ENCODE measurements at regions not wholly inside any gene's neighbourhood (a gene's known extent, or its start where the extent isn't known, plus 50 kb on each side); places are given as distances from the start of the nearest gene placed in this dataset.
"Not testable (repeated sequence)": the region's sequence is repeated elsewhere in the genome, so short reads cannot be mapped to it uniquely, and the experiment has no call there.

- Histone ChIP-seq H3K27ac (no peak overlapping the region), H3K4me3 (no peak overlapping the region), H3K36me3 (no peaks in the 10 kb centered on the region), H3K27me3 (no peaks in the 10 kb centered on the region), H3K9me3 (no peaks in the 10 kb centered on the region), H3K4me1 (no peaks in the 10 kb centered on the region)
- intact Hi-C loops (cut with DNase I) = loop anchor here (10.0 kb wide), 1 partner anchor 424 kb away; no protein-coding TSS in a partner anchor
- TF ChIP-seq CTCF (IDR thresholded peaks at IDR 0.05) = no peak
- no peak for TF ChIP-seq EP300 (IDR thresholded peaks at IDR 0.05)
- TF ChIP-seq POLR2A (IDR thresholded peaks at IDR 0.05) = no peak
- no peak for TF ChIP-seq POLR2AphosphoS5 (IDR thresholded peaks at IDR 0.05)
- 87 to 90% methylated on average over 4 of the region's 4 CpGs for WGBS, 2 donors
- DNase-seq = no peak
These were observed 615.1 kb downstream of the CDH8 start for GRCh38 chr16:61421111-61421510.

GRCh38 chr16:61419791-61420190 lies 616.4 kb downstream of the CDH8 start:
- H3K36me3 ChIP-seq = no peaks in the 10 kb centered on the region
- 56 to 59% methylated on average over 2 of the region's 2 CpGs for WGBS, 2 donors
- H3K27me3 ChIP-seq = no peaks in the 10 kb centered on the region
- no peaks in the 10 kb centered on the region for H3K9me3 ChIP-seq
- intact Hi-C loops (cut with DNase I) = loop anchor here (10.0 kb wide), 1 partner anchor 425 kb away; no protein-coding TSS in a partner anchor
- DNase-seq = no peak
- no peak for TF ChIP-seq EP300 (IDR thresholded peaks at IDR 0.05)
- TF ChIP-seq CTCF (IDR thresholded peaks at IDR 0.05) = no peak
- no peak for TF ChIP-seq POLR2AphosphoS5 (IDR thresholded peaks at IDR 0.05)
- no peak for TF ChIP-seq POLR2A (IDR thresholded peaks at IDR 0.05)
- H3K4me1 ChIP-seq = no peaks in the 10 kb centered on the region
- no peak overlapping the region for H3K4me3 ChIP-seq
- no peak overlapping the region for H3K27ac ChIP-seq

- H3K27ac ChIP-seq; H3K27me3 ChIP-seq; H3K4me1 ChIP-seq; H3K4me3 ChIP-seq; H3K36me3 ChIP-seq; intact Hi-C loops (cut with DNase I); DNase-seq; H3K9me3 ChIP-seq: not testable (repeated sequence)
These were observed 617.4 kb downstream of the CDH8 start for GRCh38 chr16:61418802-61419201.

GRCh38 chr16:61415126-61415525 lies 621.1 kb downstream of the CDH8 start:
- H3K9me3 ChIP-seq = no peaks in the 10 kb centered on the region
- WGBS, 2 donors = 73 to 82% methylated on average over 3 of the region's 3 CpGs
- no peak for TF ChIP-seq CTCF (IDR thresholded peaks at IDR 0.05)
- no peak for TF ChIP-seq POLR2A (IDR thresholded peaks at IDR 0.05)
- TF ChIP-seq EP300 (IDR thresholded peaks at IDR 0.05) = no peak
- TF ChIP-seq POLR2AphosphoS5 (IDR thresholded peaks at IDR 0.05) = no peak
- H3K36me3 ChIP-seq = no peaks in the 10 kb centered on the region
- H3K27ac ChIP-seq = no peak overlapping the region
- no peak overlapping the region for H3K4me3 ChIP-seq
- no peaks in the 10 kb centered on the region for H3K27me3 ChIP-seq
- H3K4me1 ChIP-seq = no peaks in the 10 kb centered on the region
- intact Hi-C loops (cut with DNase I) = no loop called here
- DNase-seq = no peak

- Histone ChIP-seq H3K27ac (no peak overlapping the region), H3K9me3 (no peaks in the 10 kb centered on the region), H3K4me3 (no peak overlapping the region), H3K4me1 (no peaks in the 10 kb centered on the region), H3K36me3 (no peaks in the 10 kb centered on the region), H3K27me3 (no peaks in the 10 kb centered on the region)
- 52 to 64% methylated on average over 5 of the region's 5 CpGs for WGBS, 2 donors
- intact Hi-C loops (cut with DNase I) = no loop called here
- DNase-seq = no peak
- TF ChIP-seq POLR2AphosphoS5 (IDR thresholded peaks at IDR 0.05) (no peak), EP300 (IDR thresholded peaks at IDR 0.05) (no peak), CTCF (IDR thresholded peaks at IDR 0.05) (no peak), POLR2A (IDR thresholded peaks at IDR 0.05) (no peak)
These were observed 623.2 kb downstream of the CDH8 start for GRCh38 chr16:61413021-61413420.
